Hepatocyte (in vitro differentiated cells): ENCODE measurements at regions not wholly inside any gene's neighbourhood (a gene's known extent, or its start where the extent isn't known, plus 50 kb on each side); places are given as distances from the start of the nearest gene placed in this dataset.

Experiments used
- CTCF ChIP-seq: fragments of 200-600 bp; sonication (generic); IDR thresholded peaks from 2 replicates; pipeline ENCODE4 v1.5.1; 2016; ENCODE audit warnings: antibody characterized with exemption, mild to moderate bottlenecking; ENCODE audit not compliant: poor library complexity
- EZH2phosphoT487 ChIP-seq: fragments of 200-600 bp; sonication (generic); IDR thresholded peaks from one replicate; pipeline ENCODE4 v1.6.1; 2018; ENCODE audit warnings: antibody characterized with exemption, mild to moderate bottlenecking, low read depth, moderate library complexity; ENCODE audit not compliant: unreplicated experiment, severe bottlenecking

- TF ChIP-seq CTCF (no peak), EZH2phosphoT487 (no peak)
These were observed 1129.4 kb downstream of the TSN start for GRCh38 chr2:122884889-122885288.
